SK-N-SH (cell line): ENCODE measurements at regions not wholly inside any gene's neighbourhood (a gene's known extent, or its start where the extent isn't known, plus 50 kb on each side); places are given as distances from the start of the nearest gene placed in this dataset.

Experiments
- CTCF ChIA-PET: fragments of 300-600, 350-600 bp; formaldehyde crosslinking; extraction: SDS; loops from one replicate; lab custom pipeline; 2021; lab: Yijun Ruan, JAX
- POLR2A ChIA-PET: fragments of 350-600 bp; sonication (Branson Sonifier 250); formaldehyde crosslinking; extraction: SDS; loops from one replicate; lab custom pipeline; 2020; ENCODE audit warnings: antibody characterized with exemption, inconsistent platforms; lab: Yijun Ruan, JAX
- DNase-seq: peaks from one replicate; pipeline ENCODE4 v3.0.0; 2012
- H2AFZ ChIP-seq: fragments of 200-600 bp; sonication (generic); 2 replicates; pipeline ENCODE4 v1.8.1; 2016; ENCODE audit warnings: antibody characterized with exemption, mild to moderate bottlenecking, low read depth
- H3F3A ChIP-seq: fragments of 200-600 bp; sonication (generic); replicated peaks from 2 replicates; pipeline ENCODE3; 2016; ENCODE audit warnings: antibody characterized with exemption, mild to moderate bottlenecking; ENCODE audit not compliant: insufficient read depth
- H3K27ac ChIP-seq, 2 experiments: fragments of 200-500 bp in 1 of 2; fragments of 200-600 bp in 1 of 2; sonication (Bioruptor generic) in 1 of 2; sonication (generic), shearing (Covaris generic) in 1 of 2; 2 replicates each; pipeline versions ENCODE4 v1.5.1 to v1.6.1; 2014 to 2016; ENCODE audit warnings: low read depth in 2 of 2, inconsistent platforms in 1 of 2, low read length in 1 of 2, mild to moderate bottlenecking in 1 of 2, mixed read lengths in 1 of 2
- H3K27me3 ChIP-seq: fragments of 200-600 bp; sonication (generic), shearing (Covaris generic); 2 replicates; pipeline ENCODE4 v1.6.1; 2016; ENCODE audit warnings: mixed run types; ENCODE audit not compliant: insufficient read depth
- H3K36me3 ChIP-seq, 2 experiments: fragments of 200-500 bp in 1 of 2; fragments of 200-600 bp in 1 of 2; sonication (Bioruptor generic) in 1 of 2; sonication (generic) in 1 of 2; replicated peaks in 1 of 2; 2 replicates each; pipeline versions ENCODE3 to v1.5.1; 2014 to 2016; ENCODE audit warnings: low read length in 1 of 2, mild to moderate bottlenecking in 1 of 2; ENCODE audit not compliant: insufficient read depth in 2 of 2, control insufficient read depth in 1 of 2
- H3K4me1 ChIP-seq, 2 experiments: fragments of 200-500 bp in 1 of 2; fragments of 200-600 bp in 1 of 2; sonication (Bioruptor generic) in 1 of 2; sonication (generic), shearing (Covaris generic) in 1 of 2; 2 replicates each; pipeline versions ENCODE4 v1.5.1 to v1.6.1; 2014 to 2016; ENCODE audit warnings: low read depth in 1 of 2, low read length in 1 of 2, mixed run types in 1 of 2; ENCODE audit not compliant: insufficient read depth in 2 of 2, control insufficient read depth in 1 of 2
- H3K4me2 ChIP-seq: fragments of 200-600 bp; sonication (generic), shearing (Covaris generic); 2 replicates; pipeline ENCODE4 v1.6.1; 2017; ENCODE audit warnings: mixed run types
- H3K4me3 ChIP-seq, 2 experiments: fragments of 200-500 bp in 1 of 2; fragments of 200-600 bp in 1 of 2; sonication (Bioruptor generic) in 1 of 2; sonication (generic), shearing (Covaris generic) in 1 of 2; 2 replicates each; pipeline versions ENCODE4 v1.5.1 to v1.8.1; 2014 to 2016; ENCODE audit warnings: low read depth in 2 of 2, inconsistent platforms in 1 of 2, low read length in 1 of 2, mild to moderate bottlenecking in 1 of 2, mixed read lengths in 1 of 2, moderate library complexity in 1 of 2
- H3K79me2 ChIP-seq: fragments of 200-600 bp; sonication (generic); 2 replicates; pipeline ENCODE4 v1.8.1; 2017; ENCODE audit warnings: mild to moderate bottlenecking; ENCODE audit not compliant: insufficient read depth
- H3K9ac ChIP-seq: fragments of 200-600 bp; sonication (generic); 2 replicates; pipeline ENCODE4 v1.6.1; 2017; ENCODE audit warnings: mixed run types
- H3K9me2 ChIP-seq: fragments of 200-600 bp; sonication (generic); 2 replicates; pipeline ENCODE4 v1.6.1; 2017; ENCODE audit warnings: mixed run types
- H3K9me3 ChIP-seq: fragments of 200-600 bp; sonication (generic); 2 replicates; pipeline ENCODE4 v1.6.1; 2017; ENCODE audit warnings: mixed run types, mild to moderate bottlenecking, moderate library complexity
- H4K20me1 ChIP-seq: fragments of 200-600 bp; sonication (generic); 2 replicates; pipeline ENCODE4 v1.6.1; 2017; ENCODE audit warnings: mild to moderate bottlenecking, mixed run types; ENCODE audit not compliant: insufficient read depth
- ELF1 ChIP-seq: IDR thresholded peaks from 2 replicates; pipeline ENCODE4 v1.4.0; 2012
- FOSL2 ChIP-seq: IDR thresholded peaks from 2 replicates; pipeline ENCODE4 v1.4.0; 2012; ENCODE audit warnings: low read depth, mild to moderate bottlenecking, moderate library complexity, borderline replicate concordance
- FOXM1 ChIP-seq: IDR thresholded peaks from 2 replicates; pipeline ENCODE4 v1.4.0; 2012; ENCODE audit warnings: low read depth, mild to moderate bottlenecking
- GABPA ChIP-seq: IDR thresholded peaks from 2 replicates; pipeline ENCODE4 v1.4.0; 2012; ENCODE audit warnings: low read depth, mild to moderate bottlenecking
- GATA2 ChIP-seq: sonication (generic); formaldehyde crosslinking; IDR thresholded peaks from 2 replicates; pipeline ENCODE4 v1.5.0; 2020; ENCODE audit warnings: mild to moderate bottlenecking, missing genetic modification reagents
- NFIC ChIP-seq: IDR thresholded peaks from 2 replicates; pipeline ENCODE4 v1.4.0; 2012; ENCODE audit warnings: borderline replicate concordance
- POLR2AphosphoS5 ChIP-seq: IDR thresholded peaks from 2 replicates; pipeline ENCODE4 v1.6.1; 2012; ENCODE audit warnings: low read depth, low read length
- RAD21 ChIP-seq: IDR thresholded peaks from 2 replicates; pipeline ENCODE4 v1.6.1; 2012; ENCODE audit warnings: mild to moderate bottlenecking, low read length
- SIN3A ChIP-seq: IDR thresholded peaks from 2 replicates; pipeline ENCODE4 v1.6.1; 2012; ENCODE audit warnings: low read depth, mild to moderate bottlenecking, low read length, moderate library complexity, borderline replicate concordance
- SMC3 ChIP-seq: IDR thresholded peaks from 2 replicates; pipeline ENCODE4 v1.6.1; 2012; ENCODE audit warnings: low read depth, low read length, improper control_type of control experiment
- YY1 ChIP-seq: IDR thresholded peaks from 2 replicates; pipeline ENCODE4 v1.4.0; 2012; ENCODE audit warnings: low read depth, mild to moderate bottlenecking
- WGBS: methylation state at CpG from one replicate; pipeline ENCODE4 v1.1.6; 2017; ENCODE audit warnings: low lambda C conversion rate; 5-methylcytosine and 5-hydroxymethylcytosine counted together
- TF ChIP-seq, protein P1 (sequence below): IDR thresholded peaks from 2 replicates; pipeline ENCODE4 v1.4.0; 2012; ENCODE audit warnings: low read depth, borderline replicate concordance
- TF ChIP-seq, protein P2 (sequence below): fragments of 200-600 bp; sonication (generic); IDR thresholded peaks from 2 replicates; pipeline ENCODE4 v1.6.1; 2017; ENCODE audit warnings: antibody characterized with exemption, mild to moderate bottlenecking, moderate library complexity
- TF ChIP-seq, protein P3 (sequence below): IDR thresholded peaks from 2 replicates; pipeline ENCODE4 v1.6.1; 2012; ENCODE audit warnings: mild to moderate bottlenecking, low read depth, low read length, moderate library complexity
- TF ChIP-seq, protein P4 (sequence below): IDR thresholded peaks from 2 replicates; pipeline ENCODE4; 2012

DNA sequence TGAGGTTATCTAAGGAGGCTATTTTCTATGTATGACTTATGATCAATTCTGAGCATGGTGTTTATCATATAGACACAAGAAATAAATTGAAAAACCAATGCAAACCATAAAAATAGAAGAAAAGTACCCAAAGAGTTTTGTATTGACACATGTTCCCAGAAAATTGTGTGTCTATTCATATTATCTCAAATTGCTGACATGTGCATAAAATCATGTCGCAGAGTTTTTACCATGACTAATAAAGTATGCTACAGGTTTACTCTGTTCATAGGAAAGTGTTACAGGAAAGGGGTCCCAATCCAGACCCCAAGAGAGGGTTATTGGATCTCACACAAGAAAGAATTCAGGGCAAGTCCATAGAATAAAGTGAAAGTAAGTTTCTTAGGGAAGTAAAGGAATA lies 290.7 kb upstream of the NRXN1 start:
- no peaks in the 10 kb centered on the region for H3K36me3 ChIP-seq
- H3K4me2 ChIP-seq: no peak overlapping the region
- H2AFZ ChIP-seq: no peak overlapping the region
- no peak overlapping the region for H3K9ac ChIP-seq
- no peaks in the 10 kb centered on the region for H3K79me2 ChIP-seq
- H3K4me1 ChIP-seq: no peaks in the 10 kb centered on the region
- no peaks in the 10 kb centered on the region for H3K9me2 ChIP-seq
- H3K27me3 ChIP-seq: no peaks in the 10 kb centered on the region
- H3K9me3 ChIP-seq: no peaks in the 10 kb centered on the region
- H3F3A ChIP-seq: no peaks in the 10 kb centered on the region
- DNase-seq: no peak
- CTCF ChIA-PET: no interaction called here
- no peak overlapping the region for H3K27ac ChIP-seq
- POLR2A ChIA-PET: no interaction called here
- no peak overlapping the region for H3K4me3 ChIP-seq
- TF ChIP-seq FOXM1 (no peak), GATA2 (CRISPR knock-in tag) (no peak), ELF1 (no peak)
- TF ChIP-seq, protein P1, sequence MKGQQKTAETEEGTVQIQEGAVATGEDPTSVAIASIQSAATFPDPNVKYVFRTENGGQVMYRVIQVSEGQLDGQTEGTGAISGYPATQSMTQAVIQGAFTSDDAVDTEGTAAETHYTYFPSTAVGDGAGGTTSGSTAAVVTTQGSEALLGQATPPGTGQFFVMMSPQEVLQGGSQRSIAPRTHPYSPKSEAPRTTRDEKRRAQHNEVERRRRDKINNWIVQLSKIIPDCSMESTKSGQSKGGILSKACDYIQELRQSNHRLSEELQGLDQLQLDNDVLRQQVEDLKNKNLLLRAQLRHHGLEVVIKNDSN: no peak
- TF ChIP-seq, protein P2, sequence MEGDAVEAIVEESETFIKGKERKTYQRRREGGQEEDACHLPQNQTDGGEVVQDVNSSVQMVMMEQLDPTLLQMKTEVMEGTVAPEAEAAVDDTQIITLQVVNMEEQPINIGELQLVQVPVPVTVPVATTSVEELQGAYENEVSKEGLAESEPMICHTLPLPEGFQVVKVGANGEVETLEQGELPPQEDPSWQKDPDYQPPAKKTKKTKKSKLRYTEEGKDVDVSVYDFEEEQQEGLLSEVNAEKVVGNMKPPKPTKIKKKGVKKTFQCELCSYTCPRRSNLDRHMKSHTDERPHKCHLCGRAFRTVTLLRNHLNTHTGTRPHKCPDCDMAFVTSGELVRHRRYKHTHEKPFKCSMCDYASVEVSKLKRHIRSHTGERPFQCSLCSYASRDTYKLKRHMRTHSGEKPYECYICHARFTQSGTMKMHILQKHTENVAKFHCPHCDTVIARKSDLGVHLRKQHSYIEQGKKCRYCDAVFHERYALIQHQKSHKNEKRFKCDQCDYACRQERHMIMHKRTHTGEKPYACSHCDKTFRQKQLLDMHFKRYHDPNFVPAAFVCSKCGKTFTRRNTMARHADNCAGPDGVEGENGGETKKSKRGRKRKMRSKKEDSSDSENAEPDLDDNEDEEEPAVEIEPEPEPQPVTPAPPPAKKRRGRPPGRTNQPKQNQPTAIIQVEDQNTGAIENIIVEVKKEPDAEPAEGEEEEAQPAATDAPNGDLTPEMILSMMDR: no peak
- TF ChIP-seq, protein P3, sequence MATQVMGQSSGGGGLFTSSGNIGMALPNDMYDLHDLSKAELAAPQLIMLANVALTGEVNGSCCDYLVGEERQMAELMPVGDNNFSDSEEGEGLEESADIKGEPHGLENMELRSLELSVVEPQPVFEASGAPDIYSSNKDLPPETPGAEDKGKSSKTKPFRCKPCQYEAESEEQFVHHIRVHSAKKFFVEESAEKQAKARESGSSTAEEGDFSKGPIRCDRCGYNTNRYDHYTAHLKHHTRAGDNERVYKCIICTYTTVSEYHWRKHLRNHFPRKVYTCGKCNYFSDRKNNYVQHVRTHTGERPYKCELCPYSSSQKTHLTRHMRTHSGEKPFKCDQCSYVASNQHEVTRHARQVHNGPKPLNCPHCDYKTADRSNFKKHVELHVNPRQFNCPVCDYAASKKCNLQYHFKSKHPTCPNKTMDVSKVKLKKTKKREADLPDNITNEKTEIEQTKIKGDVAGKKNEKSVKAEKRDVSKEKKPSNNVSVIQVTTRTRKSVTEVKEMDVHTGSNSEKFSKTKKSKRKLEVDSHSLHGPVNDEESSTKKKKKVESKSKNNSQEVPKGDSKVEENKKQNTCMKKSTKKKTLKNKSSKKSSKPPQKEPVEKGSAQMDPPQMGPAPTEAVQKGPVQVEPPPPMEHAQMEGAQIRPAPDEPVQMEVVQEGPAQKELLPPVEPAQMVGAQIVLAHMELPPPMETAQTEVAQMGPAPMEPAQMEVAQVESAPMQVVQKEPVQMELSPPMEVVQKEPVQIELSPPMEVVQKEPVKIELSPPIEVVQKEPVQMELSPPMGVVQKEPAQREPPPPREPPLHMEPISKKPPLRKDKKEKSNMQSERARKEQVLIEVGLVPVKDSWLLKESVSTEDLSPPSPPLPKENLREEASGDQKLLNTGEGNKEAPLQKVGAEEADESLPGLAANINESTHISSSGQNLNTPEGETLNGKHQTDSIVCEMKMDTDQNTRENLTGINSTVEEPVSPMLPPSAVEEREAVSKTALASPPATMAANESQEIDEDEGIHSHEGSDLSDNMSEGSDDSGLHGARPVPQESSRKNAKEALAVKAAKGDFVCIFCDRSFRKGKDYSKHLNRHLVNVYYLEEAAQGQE: no peak
- WGBS: 55% methylated on average over 1 of the region's 1 CpG
- no peaks in the 10 kb centered on the region for H4K20me1 ChIP-seq

DNA sequence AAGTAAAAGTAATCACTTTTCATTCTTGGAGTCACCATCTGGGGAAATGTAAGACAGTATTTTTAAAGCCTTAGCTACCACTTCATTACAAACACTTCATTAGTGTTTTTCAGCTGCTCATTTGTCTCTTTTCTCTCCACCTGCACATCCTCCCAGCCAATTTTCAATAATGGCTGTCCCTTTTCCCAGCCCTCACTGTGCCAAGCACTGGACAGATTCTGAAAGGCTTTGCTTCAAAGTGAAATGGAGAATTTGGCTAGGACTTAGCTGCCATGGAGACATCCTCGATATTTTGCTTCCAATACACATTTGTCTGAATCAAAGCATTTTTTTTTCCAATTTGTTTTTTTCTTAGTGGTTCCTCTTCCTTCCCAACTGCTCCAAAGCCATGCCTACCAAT lies 272.4 kb upstream of the NRXN1 start:
- no peaks in the 10 kb centered on the region for H3K4me1 ChIP-seq
- H3K36me3 ChIP-seq: no peaks in the 10 kb centered on the region
- H3K27ac ChIP-seq: no peak overlapping the region
- no peaks in the 10 kb centered on the region for H3K9me2 ChIP-seq
- H3K4me3 ChIP-seq: no peak overlapping the region
- 10% methylated on average over 1 of the region's 1 CpG for WGBS
- H3K27me3 ChIP-seq: no peaks in the 10 kb centered on the region
- TF ChIP-seq FOSL2 (no peak), SIN3A (no peak), YY1 (no peak), SMC3 (no peak), RAD21 (no peak), NFIC (no peak), GABPA (no peak), POLR2AphosphoS5 (no peak)
- TF ChIP-seq, protein P3: no peak
- TF ChIP-seq, protein P4, sequence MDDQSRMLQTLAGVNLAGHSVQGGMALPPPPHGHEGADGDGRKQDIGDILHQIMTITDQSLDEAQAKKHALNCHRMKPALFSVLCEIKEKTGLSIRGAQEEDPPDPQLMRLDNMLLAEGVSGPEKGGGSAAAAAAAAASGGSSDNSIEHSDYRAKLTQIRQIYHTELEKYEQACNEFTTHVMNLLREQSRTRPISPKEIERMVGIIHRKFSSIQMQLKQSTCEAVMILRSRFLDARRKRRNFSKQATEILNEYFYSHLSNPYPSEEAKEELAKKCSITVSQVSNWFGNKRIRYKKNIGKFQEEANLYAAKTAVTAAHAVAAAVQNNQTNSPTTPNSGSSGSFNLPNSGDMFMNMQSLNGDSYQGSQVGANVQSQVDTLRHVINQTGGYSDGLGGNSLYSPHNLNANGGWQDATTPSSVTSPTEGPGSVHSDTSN: no peak
- POLR2A ChIA-PET: no interaction called here
- no peaks in the 10 kb centered on the region for H3F3A ChIP-seq
- no peaks in the 10 kb centered on the region for H3K9me3 ChIP-seq
- no peaks in the 10 kb centered on the region for H3K79me2 ChIP-seq
- H3K4me2 ChIP-seq: no peak overlapping the region
- DNase-seq: no peak
- H4K20me1 ChIP-seq: no peaks in the 10 kb centered on the region
- H3K9ac ChIP-seq: no peak overlapping the region
- CTCF ChIA-PET: no interaction called here
- H2AFZ ChIP-seq: no peak overlapping the region
